Smooth muscle cell of the brain vasculature (primary cell): ENCODE measurements at regions not wholly inside any gene's neighbourhood (a gene's known extent, or its start where the extent isn't known, plus 50 kb on each side); places are given as distances from the start of the nearest gene placed in this dataset.
"Not testable (repeated sequence)": the region's sequence is repeated elsewhere in the genome, so short reads cannot be mapped to it uniquely, and the experiment has no call there.

Experiments used
- DNase-seq: peaks from one replicate; pipeline ENCODE4 v3.0.0-alpha.2; 2012; ENCODE audit warnings: low read depth, low spot score

GRCh38 chr1:94302497-94302896, 65.1 kb upstream of the ARHGAP29 start:
- no peak for DNase-seq

- no peak for DNase-seq
Measured at GRCh38 chr1:94301186-94301585, 63.8 kb upstream of the ARHGAP29 start.

DNA sequence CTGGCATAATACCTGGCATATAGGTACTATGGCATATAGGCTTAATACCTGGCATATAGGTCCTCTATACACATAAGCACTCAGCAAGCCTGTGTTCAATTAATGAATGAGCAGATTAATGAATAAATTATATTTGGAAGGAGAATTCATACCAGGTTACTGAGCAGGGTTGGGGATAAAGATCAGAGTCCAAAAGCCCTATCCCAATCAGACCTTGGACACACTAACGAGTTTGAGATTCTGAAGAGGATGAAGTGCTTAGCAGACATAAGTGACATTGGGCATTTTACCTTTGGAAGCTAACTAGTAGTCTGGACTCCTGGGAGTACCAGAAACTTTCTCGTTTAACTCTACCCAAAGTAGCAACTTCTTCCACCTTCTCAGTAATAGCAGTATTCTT, 63.3 kb upstream of the ARHGAP29 start:
- no peak for DNase-seq

GRCh38 chr1:94299627-94300553, 62.5 kb upstream of the ARHGAP29 start:
- DNase-seq = no peak

DNA sequence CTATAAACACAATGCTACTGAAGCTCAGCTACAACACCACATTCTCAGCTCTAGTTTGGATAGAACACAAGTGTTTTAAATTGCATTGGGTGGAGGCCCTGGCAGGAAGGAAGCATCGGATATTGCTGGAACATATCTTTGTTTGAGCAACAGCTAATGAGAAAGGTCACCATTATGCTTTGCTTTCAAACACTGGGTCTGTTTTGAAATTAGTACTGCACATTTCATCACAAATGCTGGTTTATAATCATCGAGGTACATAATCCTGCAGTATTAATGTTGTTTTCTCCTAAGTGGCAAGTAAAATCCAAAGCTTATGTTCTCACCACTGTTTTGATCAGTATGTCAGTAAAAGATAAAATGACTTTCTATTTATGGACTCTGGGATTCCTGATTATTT, 61.5 kb upstream of the ARHGAP29 start:
- DNase-seq = no peak

- no peak for DNase-seq
Measured at GRCh38 chr1:94296018-94296417, 58.6 kb upstream of the ARHGAP29 start.

GRCh38 chr1:94292978-94293377, 55.6 kb upstream of the ARHGAP29 start:
- not testable (repeated sequence) for DNase-seq

GRCh38 chr1:94289244-94289643, 51.9 kb upstream of the ARHGAP29 start:
- not testable (repeated sequence) for DNase-seq
